GM18858 (cell line): ENCODE measurements at regions not wholly inside any gene's neighbourhood (a gene's known extent, or its start where the extent isn't known, plus 50 kb on each side); places are given as distances from the start of the nearest gene placed in this dataset.
"Not testable (repeated sequence)": the region's sequence is repeated elsewhere in the genome, so short reads cannot be mapped to it uniquely, and the experiment has no call there.

Source experiments
- ATAC-seq: cut with Tn5 transposase; IDR thresholded peaks from one replicate; pipeline ENCODE4 v1.9.1; 2021; ENCODE audit not compliant: unreplicated experiment

DNA sequence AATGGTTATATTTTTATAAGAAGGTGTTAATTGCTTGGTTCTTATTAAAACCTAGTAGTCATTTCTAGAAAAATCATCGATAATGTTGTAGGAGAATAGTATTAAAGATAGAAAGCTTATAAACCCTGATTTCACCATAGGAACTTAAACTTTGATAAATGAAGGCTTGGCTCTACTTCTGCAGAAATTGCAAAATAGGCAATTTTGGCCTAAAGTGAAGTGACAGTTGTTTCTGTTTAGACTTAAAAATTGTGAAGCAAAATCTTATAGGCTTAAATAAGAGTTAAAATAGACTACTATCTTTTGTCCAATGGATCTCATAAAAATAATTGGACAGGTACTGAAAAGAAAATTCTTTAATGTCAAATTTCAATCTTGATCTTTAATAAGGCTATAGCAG is 321.6 kb upstream of the FZD8 start:
- no peak for ATAC-seq

DNA sequence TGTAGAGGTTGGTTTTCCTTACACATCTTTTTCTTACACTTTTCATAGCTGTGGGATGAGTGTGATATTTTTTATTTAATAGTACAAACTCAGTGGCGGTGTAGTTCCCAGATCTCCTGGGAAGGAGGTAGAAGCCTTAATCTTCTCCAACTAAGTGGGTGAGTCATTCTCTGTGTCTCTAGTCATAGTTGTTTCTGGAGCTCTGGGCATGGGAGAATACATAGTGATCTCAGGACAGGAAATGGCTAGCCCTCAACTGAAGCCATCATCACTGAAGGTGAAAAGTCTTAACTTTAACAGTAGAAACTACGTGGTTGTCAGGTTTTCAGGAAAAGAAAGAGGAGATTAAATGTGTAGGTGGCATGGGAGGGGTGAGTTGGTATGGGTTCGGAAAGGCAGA is 319.4 kb upstream of the FZD8 start:
- ATAC-seq: no peak

DNA sequence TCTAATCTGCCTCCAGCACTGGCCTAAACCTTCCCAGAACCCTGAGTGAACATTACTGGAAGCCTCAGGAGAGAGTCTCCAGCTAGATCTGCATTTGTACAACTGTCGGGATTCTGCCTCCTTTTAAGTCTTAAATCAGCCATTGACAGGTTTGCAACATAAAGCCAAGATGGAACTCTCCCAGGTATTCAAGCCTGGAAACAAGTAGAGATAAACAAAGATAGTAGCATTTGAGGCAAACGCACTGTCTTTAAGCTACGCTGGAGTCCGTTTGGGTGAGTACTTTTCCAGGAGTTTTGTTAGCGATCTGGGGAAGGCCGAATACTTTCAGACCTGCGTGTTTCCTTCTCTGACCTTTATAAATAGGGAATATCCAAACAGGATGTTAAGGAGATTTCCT is 317.2 kb upstream of the FZD8 start:
- no peak for ATAC-seq

DNA sequence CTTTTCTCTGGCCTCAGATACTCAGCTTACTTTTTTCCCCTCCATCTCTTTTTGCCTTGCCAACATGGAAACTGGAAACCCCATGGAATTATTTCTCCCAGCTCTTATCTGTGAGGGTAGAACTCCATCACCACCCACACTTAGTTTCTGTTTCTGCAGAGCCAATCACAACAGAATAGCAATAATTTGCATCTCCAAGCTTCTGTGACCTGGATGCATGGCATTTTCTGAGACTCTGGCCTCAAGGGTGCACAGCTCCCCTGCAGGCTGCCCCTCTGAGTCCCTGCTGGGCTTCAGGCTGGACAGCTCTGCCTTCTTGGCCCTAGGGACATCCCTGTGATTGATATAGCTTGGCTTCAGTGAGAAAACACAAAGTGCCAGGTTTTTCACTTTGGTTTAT is 316.5 kb upstream of the FZD8 start:
- not testable (repeated sequence) for ATAC-seq

DNA sequence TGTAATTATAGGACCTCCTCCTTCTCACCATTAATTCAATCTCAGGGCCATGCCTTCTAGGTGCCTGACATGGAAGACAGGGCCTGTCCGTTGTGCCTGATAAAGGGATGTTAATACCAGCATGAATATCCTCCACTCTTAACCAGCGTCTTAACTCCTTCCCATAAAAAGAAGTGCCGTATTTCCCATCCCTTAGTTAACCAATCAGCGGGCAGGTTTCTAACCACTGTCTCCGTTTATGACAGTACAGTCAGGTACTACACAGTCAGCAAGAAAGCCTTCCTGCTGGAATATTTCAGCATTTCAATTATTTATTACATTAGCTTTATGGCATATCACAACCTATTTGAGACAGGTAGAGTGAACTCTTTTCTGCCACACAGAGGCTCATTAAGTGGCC is 308.6 kb upstream of the FZD8 start:
- no peak for ATAC-seq

DNA sequence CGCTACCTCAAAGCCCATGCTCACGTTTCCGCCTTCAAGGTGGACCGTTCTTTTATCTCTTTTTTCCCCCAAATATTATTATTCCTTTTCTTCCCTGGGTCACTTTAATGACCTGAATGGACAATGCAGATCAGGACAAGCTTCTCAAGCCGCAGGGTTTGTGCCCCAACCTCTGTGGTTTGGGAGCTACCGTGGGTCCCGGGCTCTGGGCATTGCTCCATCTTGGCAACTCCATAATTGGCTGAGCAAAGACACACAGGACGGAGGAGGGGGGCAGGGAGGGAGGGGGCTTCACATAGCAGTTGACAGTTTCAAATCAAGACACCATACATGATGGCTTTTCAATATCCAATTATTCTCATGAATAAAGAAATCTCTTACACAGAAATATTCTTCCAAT is 308.1 kb upstream of the FZD8 start:
- no peak for ATAC-seq

DNA sequence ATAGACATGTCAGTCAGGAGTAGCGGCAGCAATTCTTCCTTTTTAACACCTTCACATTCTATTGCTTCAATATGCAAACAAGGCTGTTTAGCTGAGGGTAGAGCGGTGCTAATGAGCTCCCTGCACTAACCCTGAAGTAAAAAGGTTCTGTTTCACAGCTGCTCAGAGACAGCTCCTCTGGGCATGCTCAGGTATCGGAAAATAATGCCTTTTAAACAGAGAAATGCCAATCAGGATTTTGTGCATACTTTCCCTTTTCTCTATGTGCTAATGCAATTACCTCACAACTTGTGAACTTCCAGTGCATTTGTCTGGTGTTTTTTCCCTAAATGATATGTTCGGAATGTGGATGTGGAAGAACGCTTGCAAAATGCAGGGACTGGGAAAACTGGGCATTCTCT is 307.7 kb upstream of the FZD8 start:
- ATAC-seq: no peak

DNA sequence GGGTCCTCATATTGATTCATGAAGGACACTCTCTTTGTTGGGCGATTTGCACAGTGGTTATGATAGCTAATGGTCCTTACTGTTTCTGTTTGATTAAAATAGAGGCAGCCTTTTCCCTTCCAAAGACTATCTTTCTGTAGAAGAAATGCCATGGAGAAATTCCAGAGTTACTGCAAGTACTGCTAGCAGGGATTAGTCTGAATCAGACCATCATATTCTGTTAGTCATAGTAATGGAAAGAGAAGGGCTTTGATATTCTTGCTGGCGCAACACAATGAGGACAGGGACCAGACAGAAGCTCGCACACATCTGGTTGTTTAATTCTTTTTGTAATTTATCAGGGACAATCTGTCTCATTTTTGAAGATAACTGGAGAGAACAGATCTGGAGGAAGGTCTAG is 304.5 kb upstream of the FZD8 start:
- ATAC-seq: no peak

DNA sequence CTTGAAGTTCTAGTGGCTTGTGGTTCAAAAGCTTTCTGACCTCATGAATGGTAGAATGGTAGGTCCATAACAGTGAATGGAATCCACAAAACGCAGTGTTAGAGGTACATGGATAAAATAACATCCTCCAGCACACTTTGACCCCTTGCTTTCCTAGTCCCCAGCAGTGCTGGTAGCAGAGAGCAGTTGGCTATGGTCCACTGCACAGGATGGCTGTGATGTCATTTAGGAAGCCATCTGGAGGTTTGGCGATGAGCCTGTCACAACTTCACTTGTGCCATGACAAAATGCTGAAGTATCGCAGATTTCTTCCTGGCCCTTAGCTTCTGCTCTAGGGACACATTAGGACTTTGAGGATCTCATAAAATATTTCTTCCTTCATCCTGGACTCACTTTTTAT is 300.0 kb upstream of the FZD8 start:
- ATAC-seq: no peak

DNA sequence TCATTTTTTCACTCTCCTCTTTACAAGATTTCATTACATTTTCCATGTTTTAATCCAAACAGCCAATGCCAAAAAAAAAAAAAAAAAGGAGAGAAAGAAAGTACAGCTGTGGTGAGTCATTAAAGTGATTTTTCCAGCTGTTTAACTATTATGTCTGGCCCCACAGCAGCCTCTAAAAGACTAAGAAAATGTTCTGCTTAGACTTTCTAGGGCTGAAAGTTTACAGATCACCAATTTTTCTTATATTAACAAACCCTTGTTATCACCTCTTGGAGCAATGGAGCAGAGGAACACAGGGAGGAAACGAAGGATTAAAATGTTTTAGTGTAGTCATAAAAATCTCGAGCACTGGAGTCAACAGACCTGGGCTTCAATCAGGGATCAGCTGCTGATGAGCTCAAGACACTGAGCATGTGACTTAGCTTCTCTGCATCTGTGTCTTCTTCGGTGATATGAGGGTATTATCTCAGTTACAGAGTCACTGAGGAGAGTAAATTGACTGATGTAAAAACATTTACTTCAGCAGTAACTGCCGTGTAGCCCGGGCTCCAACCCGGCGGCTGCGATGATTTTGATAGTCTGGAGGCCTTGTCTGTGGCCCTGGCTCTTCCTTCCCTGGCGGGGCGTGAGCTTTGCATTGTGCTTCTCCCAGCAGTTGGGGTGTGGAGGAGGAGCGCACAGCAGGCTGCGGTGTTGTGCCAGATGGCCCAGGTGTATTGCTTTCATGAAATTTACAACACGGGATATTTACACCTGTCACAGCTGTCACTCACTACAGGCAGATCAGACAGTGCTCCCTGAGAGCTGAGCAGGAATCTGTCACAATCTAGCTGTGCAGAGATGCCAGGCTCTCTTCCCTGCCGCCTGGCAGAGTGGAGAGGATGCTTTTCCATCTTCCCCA is 298.3 kb upstream of the FZD8 start:
- no peak for ATAC-seq

DNA sequence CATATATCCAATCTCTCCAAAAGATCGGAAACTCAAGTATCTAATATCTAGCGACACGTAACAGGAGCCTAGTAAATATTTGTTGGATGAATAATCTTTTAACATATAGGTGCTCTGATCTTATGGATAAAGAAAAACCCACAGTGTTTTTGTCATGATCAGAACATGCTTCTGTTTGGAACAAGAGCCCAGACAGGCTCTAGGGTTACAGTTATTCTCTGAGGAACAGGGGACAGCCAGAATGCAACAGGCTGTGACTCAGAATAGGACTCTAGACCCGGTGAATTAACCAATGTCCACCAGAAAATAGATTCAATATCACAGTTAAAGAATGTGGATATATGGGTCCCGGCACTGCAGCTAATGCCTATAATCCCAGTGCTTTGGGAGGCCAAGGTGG is 296.1 kb upstream of the FZD8 start:
- no peak for ATAC-seq

DNA sequence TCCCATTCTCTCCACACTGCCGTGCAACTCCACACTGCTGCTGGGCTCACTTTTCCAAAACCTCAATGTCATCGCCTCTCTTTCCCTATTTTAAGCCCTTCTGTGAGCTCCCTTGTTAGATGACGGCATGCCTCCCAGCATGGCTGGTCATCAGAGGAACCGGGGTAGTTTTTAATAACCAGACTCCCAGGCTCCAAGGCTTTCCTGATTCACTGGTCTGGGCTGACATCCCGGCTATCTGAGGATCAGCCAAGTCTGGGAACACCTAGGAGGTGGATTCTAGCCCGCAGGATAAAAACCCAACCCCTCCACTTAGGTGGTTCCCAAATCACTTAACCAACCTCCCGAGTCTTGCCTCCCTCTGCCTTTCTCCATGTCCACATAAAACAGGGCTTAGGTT is 295.4 kb upstream of the FZD8 start:
- no peak for ATAC-seq

DNA sequence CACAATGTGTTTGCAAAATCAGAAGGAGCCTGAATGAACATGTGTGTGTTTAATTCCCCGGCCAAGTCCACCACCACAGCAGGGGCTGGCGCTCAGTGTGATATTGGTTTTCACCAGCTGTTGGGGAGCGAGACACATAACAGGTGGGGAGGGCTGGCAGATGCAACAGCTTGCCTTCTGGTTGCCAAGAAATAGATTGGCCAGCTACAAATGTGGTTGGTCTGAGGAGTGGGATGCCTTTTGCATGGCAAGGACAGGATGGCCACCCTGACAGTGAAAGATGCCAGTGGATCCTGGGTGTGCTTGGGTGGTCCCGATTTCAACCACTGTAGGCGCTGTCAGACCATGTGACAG is 292.5 kb upstream of the FZD8 start:
- ATAC-seq: no peak

DNA sequence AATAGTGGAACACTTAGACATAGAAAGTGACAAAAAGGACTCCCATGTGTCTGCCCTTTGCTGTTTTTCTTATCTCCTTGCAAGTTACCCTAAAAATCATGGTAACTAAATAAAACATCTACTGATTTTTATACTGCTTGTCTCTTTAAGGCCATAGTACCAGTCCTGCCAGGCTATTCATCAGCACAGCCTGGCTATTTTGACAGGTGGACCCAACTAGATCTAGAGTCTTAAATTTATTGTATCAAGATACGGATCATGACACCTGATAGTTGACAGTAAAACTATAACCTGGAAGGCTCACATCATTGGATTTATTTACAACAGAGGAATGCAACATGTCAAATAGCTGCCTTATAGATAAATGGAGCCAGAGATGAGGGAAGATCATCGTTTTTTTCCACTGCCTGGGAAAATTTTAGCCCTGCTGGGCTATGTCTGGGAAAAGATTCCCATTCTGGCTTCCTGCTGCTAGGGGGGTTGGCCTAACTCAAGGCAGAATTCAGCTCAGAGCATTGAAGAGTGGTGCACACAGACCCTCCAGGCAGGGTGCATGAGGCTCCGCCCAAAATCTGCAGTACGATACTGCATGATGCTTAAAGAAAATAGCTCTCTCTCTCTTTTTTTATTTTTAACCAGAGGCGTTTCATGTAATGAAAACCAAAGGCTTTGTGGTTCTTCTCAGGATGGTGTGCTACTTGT is 292.0 kb upstream of the FZD8 start:
- no peak for ATAC-seq

DNA sequence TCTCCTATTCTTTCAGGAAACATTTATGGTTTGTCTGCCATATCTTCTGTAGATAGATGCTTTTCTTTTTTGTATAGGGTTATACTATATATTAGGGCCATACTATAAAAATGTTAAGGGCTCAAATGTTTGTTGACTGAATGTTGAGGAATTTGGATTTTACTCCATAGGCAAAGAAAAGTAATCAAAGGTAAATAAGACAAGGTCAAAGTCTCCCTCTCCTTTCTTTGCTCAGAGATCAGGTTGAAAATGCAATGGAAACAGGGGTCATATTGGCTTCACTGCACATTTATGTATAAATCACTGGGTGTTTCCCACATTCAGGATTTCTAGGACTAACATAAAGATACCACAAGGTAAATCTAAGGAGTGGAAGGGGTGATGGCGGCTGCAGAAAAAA is 291.4 kb upstream of the FZD8 start:
- no peak for ATAC-seq

DNA sequence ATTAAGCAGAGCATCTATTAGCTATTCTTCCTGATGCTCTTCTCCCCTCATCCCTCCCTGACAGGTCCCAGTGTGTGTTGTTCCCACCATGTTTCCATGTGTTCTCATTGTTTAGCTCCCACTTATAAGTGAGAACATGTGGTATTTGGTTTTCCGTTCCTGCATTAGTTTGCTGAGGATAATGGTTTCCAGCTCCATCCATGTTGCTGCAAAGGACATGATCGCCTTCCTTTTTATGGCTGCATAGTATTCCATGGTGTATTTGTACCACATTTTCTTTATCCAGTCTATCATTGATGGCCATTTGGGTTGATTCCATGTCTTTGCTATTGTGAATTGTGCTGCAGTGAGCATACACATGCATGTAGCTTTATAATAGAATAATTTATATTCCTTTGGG is 287.9 kb upstream of the FZD8 start:
- not testable (repeated sequence) for ATAC-seq

DNA sequence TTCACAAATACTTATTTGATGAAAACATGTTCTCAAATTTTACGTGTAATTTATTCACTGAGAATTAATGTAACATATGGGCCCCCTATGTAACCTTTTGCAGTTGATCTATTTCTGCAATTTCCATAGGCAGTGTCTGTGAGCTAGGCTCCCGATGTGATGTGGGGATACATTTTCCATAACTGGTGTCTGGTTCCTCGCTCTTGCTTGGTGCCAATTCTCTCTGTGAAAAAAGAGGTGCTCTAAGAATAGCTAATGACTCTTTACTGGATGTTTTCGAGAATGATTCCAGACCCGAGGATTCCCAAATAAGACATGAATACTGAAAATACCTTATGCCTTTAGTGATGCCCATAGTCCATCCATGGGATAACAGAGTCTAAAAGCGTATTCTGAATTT is 286.7 kb upstream of the FZD8 start:
- no peak for ATAC-seq

DNA sequence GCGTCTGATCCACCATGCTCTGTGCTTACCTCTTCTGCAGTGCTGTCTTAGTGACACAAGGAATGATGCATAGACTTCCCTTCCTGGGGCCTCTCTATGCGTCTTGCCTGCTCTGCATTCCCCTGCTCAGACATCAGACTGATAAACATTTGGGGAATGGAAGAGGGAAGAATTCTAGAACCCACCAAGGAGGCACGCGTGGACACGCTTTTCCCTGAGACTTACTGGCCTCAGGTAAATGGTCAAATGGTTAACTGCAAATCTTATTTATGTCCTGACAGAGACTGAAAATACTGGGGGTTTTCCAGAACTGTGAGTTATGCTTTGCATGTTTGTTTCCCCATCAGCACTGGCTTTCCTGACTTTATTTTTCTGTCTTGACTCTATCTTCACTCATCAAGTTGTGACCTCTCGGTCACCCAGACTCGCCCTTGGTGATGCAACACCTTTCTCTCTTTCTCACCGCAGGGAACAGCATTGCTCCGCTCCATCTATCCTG is 285.9 kb upstream of the FZD8 start:
- ATAC-seq: peak; percentile 54

DNA sequence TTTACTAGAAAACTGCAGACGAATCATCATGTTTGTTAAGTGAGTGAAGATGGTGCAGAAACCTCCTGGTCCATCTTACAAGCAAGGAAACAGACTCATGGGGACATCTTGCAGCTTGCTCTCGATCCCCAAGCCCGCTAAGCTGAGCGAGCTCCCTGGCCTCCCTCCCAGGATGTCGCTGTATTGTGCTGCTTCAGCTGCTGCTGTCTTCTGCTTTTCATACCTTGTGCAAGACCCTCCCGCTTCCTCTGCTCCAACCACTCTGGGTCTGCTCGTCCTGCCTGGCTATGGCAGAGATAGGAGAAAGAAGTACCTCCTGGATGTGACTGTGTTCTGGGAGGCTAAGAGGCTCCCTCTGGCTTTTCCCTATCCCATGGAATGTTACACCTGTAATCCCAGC is 285.2 kb upstream of the FZD8 start:
- no peak for ATAC-seq

DNA sequence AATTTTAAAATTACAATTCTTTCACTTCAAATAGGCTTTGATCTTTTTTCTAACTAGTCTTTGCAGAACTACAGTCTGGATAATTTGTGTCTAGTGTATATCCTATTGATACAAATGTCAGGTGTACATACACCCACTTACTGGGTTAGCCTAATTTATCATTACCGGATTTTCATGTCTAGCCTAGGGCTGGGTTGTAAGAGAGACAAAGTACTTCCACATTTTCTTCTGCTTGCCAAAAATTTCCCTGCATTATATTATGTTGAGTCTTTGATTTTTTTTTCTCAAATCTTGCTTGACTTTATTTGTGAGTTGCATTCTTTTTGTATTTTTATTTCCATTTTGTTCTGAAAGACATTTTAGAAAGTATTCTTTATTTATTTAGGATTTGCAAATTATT is 284.8 kb upstream of the FZD8 start:
- no peak for ATAC-seq

DNA sequence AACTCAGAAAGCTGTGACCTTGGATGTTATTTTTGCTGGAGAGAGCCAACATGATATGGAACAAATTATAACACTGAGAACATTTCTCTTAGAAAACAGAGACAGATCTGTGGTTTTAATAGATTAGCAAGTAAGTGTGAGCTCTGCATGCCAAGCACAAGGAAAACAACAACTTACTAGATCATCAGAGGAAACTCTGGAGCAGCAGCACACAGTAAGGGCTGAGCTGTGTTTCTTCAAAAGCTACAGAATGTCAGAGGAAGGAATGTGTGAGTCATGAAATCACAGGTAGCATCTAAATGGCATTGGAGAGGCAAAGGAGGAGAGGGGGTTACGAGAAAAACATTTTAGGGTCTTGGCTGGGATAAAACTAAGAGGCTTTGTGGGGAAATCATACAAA is 283.4 kb upstream of the FZD8 start:
- no peak for ATAC-seq

DNA sequence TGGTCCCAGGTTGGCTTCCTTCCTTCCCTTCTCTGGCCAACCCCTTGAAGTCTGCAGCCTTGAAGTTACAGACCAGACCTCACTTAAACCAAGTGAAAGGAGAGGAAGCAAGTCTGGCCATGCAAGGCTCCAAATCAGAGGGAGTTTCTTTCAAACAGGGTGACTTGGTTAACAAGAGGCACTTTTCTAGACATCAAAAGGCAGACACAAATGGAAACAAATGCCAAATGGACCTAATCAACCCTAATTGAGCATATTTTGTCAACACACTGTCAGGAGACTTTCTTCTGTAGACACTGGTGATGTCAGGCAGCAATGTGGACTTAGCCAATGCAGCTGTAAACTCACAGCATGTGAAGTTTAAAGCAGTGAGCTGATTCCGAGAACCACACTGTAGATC is 282.7 kb upstream of the FZD8 start:
- ATAC-seq: no peak
